Fibroblast of lung (primary cell): ENCODE measurements at regions not wholly inside any gene's neighbourhood (a gene's known extent, or its start where the extent isn't known, plus 50 kb on each side); places are given as distances from the start of the nearest gene placed in this dataset.

Source experiments
- DNase-seq, 2 donors: peaks; one replicate each; pipeline versions ENCODE4 v3.0.0 to v3.0.0-alpha.2; 2010; ENCODE audit warnings: low read depth in 2 of 2
- H2AFZ ChIP-seq: 2 replicates; pipeline ENCODE4 v1.5.1; 2012; ENCODE audit warnings: low read length, control low read depth, inconsistent platforms
- H3K27ac ChIP-seq: 2 replicates; pipeline ENCODE4 v1.5.1; 2011; ENCODE audit warnings: low read length, control low read depth; ENCODE audit not compliant: insufficient read depth
- H3K27me3 ChIP-seq: 2 replicates; pipeline ENCODE4 v1.5.1; 2011; ENCODE audit warnings: mild to moderate bottlenecking, low read length; ENCODE audit not compliant: control insufficient read depth, insufficient read depth
- H3K36me3 ChIP-seq: 2 replicates; pipeline ENCODE4 v1.5.1; 2011; ENCODE audit warnings: low read length; ENCODE audit not compliant: control insufficient read depth, insufficient read depth
- H3K4me1 ChIP-seq: 2 replicates; pipeline ENCODE4 v1.5.1; 2011; ENCODE audit warnings: low read length; ENCODE audit not compliant: control insufficient read depth, insufficient read depth; ENCODE audit errors: extremely low read depth
- H3K4me2 ChIP-seq: 2 replicates; pipeline ENCODE4 v1.5.1; 2011; ENCODE audit warnings: low read length, control low read depth; ENCODE audit not compliant: insufficient read depth; ENCODE audit errors: extremely low read depth
- H3K4me3 ChIP-seq, 4 experiments: fragments of 200-600 bp in 1 of 4; sonication (generic) in 1 of 4; replicated peaks in 1 of 4; 2 replicates each; pipeline ENCODE4 v1.5.1; 2011 to 2016; ENCODE audit warnings: low read length in 4 of 4, low read depth in 3 of 4, mild to moderate bottlenecking in 3 of 4, control low read depth in 2 of 4, inconsistent platforms in 1 of 4, mixed read lengths in 1 of 4; ENCODE audit not compliant: insufficient read depth in 1 of 4; ENCODE audit errors: control extremely low read depth in 1 of 4
- H3K79me2 ChIP-seq: 2 replicates; pipeline ENCODE4 v1.5.1; 2012; ENCODE audit warnings: mild to moderate bottlenecking, low read length, inconsistent platforms; ENCODE audit not compliant: control insufficient read depth, insufficient read depth
- H3K9ac ChIP-seq: 2 replicates; pipeline ENCODE4 v1.5.1; 2011; ENCODE audit warnings: mild to moderate bottlenecking, low read length, control low read depth; ENCODE audit not compliant: insufficient read depth
- H3K9me3 ChIP-seq: 2 replicates; pipeline ENCODE4 v1.5.1; 2012; ENCODE audit warnings: low read depth, low read length; ENCODE audit not compliant: control insufficient read depth, insufficient read depth
- H4K20me1 ChIP-seq: 2 replicates; pipeline ENCODE4 v1.5.1; 2011; ENCODE audit warnings: low read length; ENCODE audit not compliant: control insufficient read depth, insufficient read depth; ENCODE audit errors: extremely low read depth
- EZH2 ChIP-seq: IDR thresholded peaks from 2 replicates; pipeline ENCODE4 v1.5.1; 2012; ENCODE audit warnings: low read length, control low read depth, mild to moderate bottlenecking; ENCODE audit errors: missing control alignments
- TF ChIP-seq, protein P1 (sequence below), 2 donors: IDR thresholded peaks in 1 of 2; conservative IDR thresholded peaks in 1 of 2; 1 replicate in 1 of 2; 2 replicates in 1 of 2; pipeline ENCODE4 v1.5.1; 2011 to 2012; ENCODE audit warnings: low read length in 2 of 2, control low read depth in 1 of 2, inconsistent platforms in 1 of 2, low read depth in 1 of 2, mild to moderate bottlenecking in 1 of 2

DNA sequence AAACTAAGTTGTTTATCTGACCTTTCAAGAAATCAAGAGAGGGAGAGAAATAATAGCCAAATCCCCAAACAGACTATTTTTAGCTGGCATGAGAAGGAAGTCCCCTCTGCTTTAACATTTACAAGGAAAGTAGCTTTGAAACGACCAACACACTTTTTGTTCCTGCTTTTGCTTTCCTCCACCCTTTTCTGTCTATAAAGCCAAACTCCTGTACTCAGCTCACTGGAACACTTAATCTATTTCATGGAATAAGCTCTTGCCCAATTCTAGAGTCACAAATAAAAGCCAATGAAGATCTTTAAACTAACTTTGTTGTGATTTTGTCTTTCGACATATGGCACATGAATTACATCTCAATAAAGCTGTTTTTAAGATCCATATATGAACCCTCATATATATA, 86.8 kb upstream of the CCDC71L start:
- DNase-seq, result peak in 1 of 2 donors; percentile 33
- Histone ChIP-seq H3K36me3 (no peaks in the 10 kb centered on the region), H3K79me2 (no peaks in the 10 kb centered on the region), H4K20me1 (no peaks in the 10 kb centered on the region), H3K27ac (no peak overlapping the region), H3K4me3 (no peak overlapping the region), H3K9me3 (no peaks in the 10 kb centered on the region), H3K4me2 (no peak overlapping the region), H3K9ac (no peak overlapping the region), H3K4me1 (no peaks in the 10 kb centered on the region), H3K27me3 (no peaks in the 10 kb centered on the region), H2AFZ (peak overlapping the region; percentile 33)
- TF ChIP-seq, protein P1, sequence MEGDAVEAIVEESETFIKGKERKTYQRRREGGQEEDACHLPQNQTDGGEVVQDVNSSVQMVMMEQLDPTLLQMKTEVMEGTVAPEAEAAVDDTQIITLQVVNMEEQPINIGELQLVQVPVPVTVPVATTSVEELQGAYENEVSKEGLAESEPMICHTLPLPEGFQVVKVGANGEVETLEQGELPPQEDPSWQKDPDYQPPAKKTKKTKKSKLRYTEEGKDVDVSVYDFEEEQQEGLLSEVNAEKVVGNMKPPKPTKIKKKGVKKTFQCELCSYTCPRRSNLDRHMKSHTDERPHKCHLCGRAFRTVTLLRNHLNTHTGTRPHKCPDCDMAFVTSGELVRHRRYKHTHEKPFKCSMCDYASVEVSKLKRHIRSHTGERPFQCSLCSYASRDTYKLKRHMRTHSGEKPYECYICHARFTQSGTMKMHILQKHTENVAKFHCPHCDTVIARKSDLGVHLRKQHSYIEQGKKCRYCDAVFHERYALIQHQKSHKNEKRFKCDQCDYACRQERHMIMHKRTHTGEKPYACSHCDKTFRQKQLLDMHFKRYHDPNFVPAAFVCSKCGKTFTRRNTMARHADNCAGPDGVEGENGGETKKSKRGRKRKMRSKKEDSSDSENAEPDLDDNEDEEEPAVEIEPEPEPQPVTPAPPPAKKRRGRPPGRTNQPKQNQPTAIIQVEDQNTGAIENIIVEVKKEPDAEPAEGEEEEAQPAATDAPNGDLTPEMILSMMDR (conservative IDR thresholded peaks at IDR 0.05 in 1 of 2, IDR thresholded peaks at IDR 0.05 in 1 of 2; ENCODE audit: low read depth in 1 of 2, low read length in 2 of 2), result no peak
- TF ChIP-seq EZH2, result no peak

DNA sequence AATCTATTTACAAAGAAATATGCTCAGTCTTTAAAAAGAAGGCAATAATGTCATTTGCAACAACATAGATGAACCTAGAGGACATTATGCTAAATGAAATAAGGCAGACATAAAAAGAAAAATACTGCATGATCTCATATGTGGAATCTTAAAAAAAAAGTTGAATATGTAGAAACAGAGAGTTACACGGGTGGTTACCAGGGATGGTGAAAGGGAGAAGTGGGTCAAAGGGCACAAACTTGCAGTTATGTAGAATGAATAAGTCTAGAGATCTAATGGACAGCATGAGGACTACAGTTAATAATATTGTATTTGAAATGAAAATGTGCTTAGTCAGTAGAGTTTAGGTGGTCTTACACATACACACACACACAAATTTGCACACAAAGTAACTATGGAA, 88.2 kb upstream of the CCDC71L start:
- TF ChIP-seq, protein P1 (conservative IDR thresholded peaks at IDR 0.05 in 1 of 2, IDR thresholded peaks at IDR 0.05 in 1 of 2; ENCODE audit: low read depth in 1 of 2, low read length in 2 of 2), result no peak
- no peak for TF ChIP-seq EZH2
- Histone ChIP-seq H3K4me3 (no peak overlapping the region), H3K27ac (no peak overlapping the region), H3K4me2 (no peak overlapping the region), H3K79me2 (no peaks in the 10 kb centered on the region), H2AFZ (no peak overlapping the region), H3K4me1 (no peaks in the 10 kb centered on the region), H3K36me3 (no peaks in the 10 kb centered on the region), H3K9ac (no peak overlapping the region), H3K9me3 (no peaks in the 10 kb centered on the region), H4K20me1 (no peaks in the 10 kb centered on the region), H3K27me3 (no peaks in the 10 kb centered on the region)
- DNase-seq, result no peak

DNA sequence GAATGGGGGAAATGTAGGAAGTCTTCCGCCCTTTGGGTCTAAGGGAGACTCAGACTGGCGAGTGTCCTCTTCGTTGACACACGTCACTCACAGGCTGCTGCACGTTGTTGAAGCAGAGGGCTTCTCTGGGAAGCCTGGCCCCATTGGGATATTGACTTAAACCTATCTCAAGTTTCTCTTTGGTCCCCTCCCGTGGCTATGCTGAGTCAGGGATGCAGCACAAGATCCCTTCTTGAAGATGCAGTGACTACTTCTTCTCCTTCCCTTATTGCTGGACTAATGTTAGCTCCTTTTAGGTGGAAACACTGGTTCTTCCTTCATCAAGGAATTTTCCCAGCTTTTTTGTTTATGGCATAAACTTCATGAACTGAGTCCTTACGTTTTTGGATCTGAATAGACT, 89.8 kb upstream of the CCDC71L start:
- Histone ChIP-seq H3K9ac (no peak overlapping the region), H2AFZ (no peak overlapping the region), H3K9me3 (no peaks in the 10 kb centered on the region), H3K4me3 (no peak overlapping the region), H3K27ac (no peak overlapping the region), H3K36me3 (no peaks in the 10 kb centered on the region), H3K4me2 (no peak overlapping the region), H4K20me1 (no peaks in the 10 kb centered on the region), H3K27me3 (no peaks in the 10 kb centered on the region), H3K4me1 (no peaks in the 10 kb centered on the region), H3K79me2 (no peaks in the 10 kb centered on the region)
- DNase-seq, result no peak
- no peak for TF ChIP-seq EZH2
- TF ChIP-seq, protein P1 (conservative IDR thresholded peaks at IDR 0.05 in 1 of 2, IDR thresholded peaks at IDR 0.05 in 1 of 2; ENCODE audit: low read depth in 1 of 2, low read length in 2 of 2), result no peak
